SK-N-SH (cell line): ENCODE measurements at regions not wholly inside any gene's neighbourhood (a gene's known extent, or its start where the extent isn't known, plus 50 kb on each side); places are given as distances from the start of the nearest gene placed in this dataset.

Experiments used
- CTCF ChIA-PET: fragments of 300-600, 350-600 bp; formaldehyde crosslinking; extraction: SDS; loops from one replicate; lab custom pipeline; 2021; lab: Yijun Ruan, JAX
- POLR2A ChIA-PET: fragments of 350-600 bp; sonication (Branson Sonifier 250); formaldehyde crosslinking; extraction: SDS; loops from one replicate; lab custom pipeline; 2020; ENCODE audit warnings: antibody characterized with exemption, inconsistent platforms; lab: Yijun Ruan, JAX
- DNase-seq: peaks from one replicate; pipeline ENCODE4 v3.0.0; 2012
- H2AFZ ChIP-seq: fragments of 200-600 bp; sonication (generic); 2 replicates; pipeline ENCODE4 v1.8.1; 2016; ENCODE audit warnings: antibody characterized with exemption, mild to moderate bottlenecking, low read depth
- H3F3A ChIP-seq: fragments of 200-600 bp; sonication (generic); replicated peaks from 2 replicates; pipeline ENCODE3; 2016; ENCODE audit warnings: antibody characterized with exemption, mild to moderate bottlenecking; ENCODE audit not compliant: insufficient read depth
- H3K27ac ChIP-seq, 2 experiments: fragments of 200-500 bp in 1 of 2; fragments of 200-600 bp in 1 of 2; sonication (Bioruptor generic) in 1 of 2; sonication (generic), shearing (Covaris generic) in 1 of 2; 2 replicates each; pipeline versions ENCODE4 v1.5.1 to v1.6.1; 2014 to 2016; ENCODE audit warnings: low read depth in 2 of 2, inconsistent platforms in 1 of 2, low read length in 1 of 2, mild to moderate bottlenecking in 1 of 2, mixed read lengths in 1 of 2
- H3K27me3 ChIP-seq: fragments of 200-600 bp; sonication (generic), shearing (Covaris generic); 2 replicates; pipeline ENCODE4 v1.6.1; 2016; ENCODE audit warnings: mixed run types; ENCODE audit not compliant: insufficient read depth
- H3K36me3 ChIP-seq, 2 experiments: fragments of 200-500 bp in 1 of 2; fragments of 200-600 bp in 1 of 2; sonication (Bioruptor generic) in 1 of 2; sonication (generic) in 1 of 2; replicated peaks in 1 of 2; 2 replicates each; pipeline versions ENCODE3 to v1.5.1; 2014 to 2016; ENCODE audit warnings: low read length in 1 of 2, mild to moderate bottlenecking in 1 of 2; ENCODE audit not compliant: insufficient read depth in 2 of 2, control insufficient read depth in 1 of 2
- H3K4me1 ChIP-seq, 2 experiments: fragments of 200-500 bp in 1 of 2; fragments of 200-600 bp in 1 of 2; sonication (Bioruptor generic) in 1 of 2; sonication (generic), shearing (Covaris generic) in 1 of 2; 2 replicates each; pipeline versions ENCODE4 v1.5.1 to v1.6.1; 2014 to 2016; ENCODE audit warnings: low read depth in 1 of 2, low read length in 1 of 2, mixed run types in 1 of 2; ENCODE audit not compliant: insufficient read depth in 2 of 2, control insufficient read depth in 1 of 2
- H3K4me2 ChIP-seq: fragments of 200-600 bp; sonication (generic), shearing (Covaris generic); 2 replicates; pipeline ENCODE4 v1.6.1; 2017; ENCODE audit warnings: mixed run types
- H3K4me3 ChIP-seq, 2 experiments: fragments of 200-500 bp in 1 of 2; fragments of 200-600 bp in 1 of 2; sonication (Bioruptor generic) in 1 of 2; sonication (generic), shearing (Covaris generic) in 1 of 2; 2 replicates each; pipeline versions ENCODE4 v1.5.1 to v1.8.1; 2014 to 2016; ENCODE audit warnings: low read depth in 2 of 2, inconsistent platforms in 1 of 2, low read length in 1 of 2, mild to moderate bottlenecking in 1 of 2, mixed read lengths in 1 of 2, moderate library complexity in 1 of 2
- H3K79me2 ChIP-seq: fragments of 200-600 bp; sonication (generic); 2 replicates; pipeline ENCODE4 v1.8.1; 2017; ENCODE audit warnings: mild to moderate bottlenecking; ENCODE audit not compliant: insufficient read depth
- H3K9ac ChIP-seq: fragments of 200-600 bp; sonication (generic); 2 replicates; pipeline ENCODE4 v1.6.1; 2017; ENCODE audit warnings: mixed run types
- H3K9me2 ChIP-seq: fragments of 200-600 bp; sonication (generic); 2 replicates; pipeline ENCODE4 v1.6.1; 2017; ENCODE audit warnings: mixed run types
- H3K9me3 ChIP-seq: fragments of 200-600 bp; sonication (generic); 2 replicates; pipeline ENCODE4 v1.6.1; 2017; ENCODE audit warnings: mixed run types, mild to moderate bottlenecking, moderate library complexity
- H4K20me1 ChIP-seq: fragments of 200-600 bp; sonication (generic); 2 replicates; pipeline ENCODE4 v1.6.1; 2017; ENCODE audit warnings: mild to moderate bottlenecking, mixed run types; ENCODE audit not compliant: insufficient read depth
- ELF1 ChIP-seq: IDR thresholded peaks from 2 replicates; pipeline ENCODE4 v1.4.0; 2012
- EP300 ChIP-seq, 2 experiments: IDR thresholded peaks; 2 replicates each; pipeline versions ENCODE4 v1.4.0 to v1.6.1; 2012; ENCODE audit warnings: borderline replicate concordance in 1 of 2, low read depth in 1 of 2, low read length in 1 of 2
- FOSL2 ChIP-seq: IDR thresholded peaks from 2 replicates; pipeline ENCODE4 v1.4.0; 2012; ENCODE audit warnings: low read depth, mild to moderate bottlenecking, moderate library complexity, borderline replicate concordance
- FOXJ3 ChIP-seq: sonication (generic); formaldehyde crosslinking; IDR thresholded peaks from 2 replicates; pipeline ENCODE4 v1.5.1; 2020; ENCODE audit warnings: mild to moderate bottlenecking, missing genetic modification reagents
- FOXM1 ChIP-seq: IDR thresholded peaks from 2 replicates; pipeline ENCODE4 v1.4.0; 2012; ENCODE audit warnings: low read depth, mild to moderate bottlenecking
- GABPA ChIP-seq: IDR thresholded peaks from 2 replicates; pipeline ENCODE4 v1.4.0; 2012; ENCODE audit warnings: low read depth, mild to moderate bottlenecking
- GATA2 ChIP-seq: sonication (generic); formaldehyde crosslinking; IDR thresholded peaks from 2 replicates; pipeline ENCODE4 v1.5.0; 2020; ENCODE audit warnings: mild to moderate bottlenecking, missing genetic modification reagents
- MAX ChIP-seq: IDR thresholded peaks from 2 replicates; pipeline ENCODE4 v1.4.0; 2012; ENCODE audit warnings: low read depth
- MEF2A ChIP-seq: IDR thresholded peaks from 2 replicates; pipeline ENCODE4 v1.4.0; 2012; ENCODE audit warnings: low read depth, borderline replicate concordance
- MXI1 ChIP-seq: IDR thresholded peaks from 2 replicates; pipeline ENCODE4 v1.6.1; 2012; ENCODE audit warnings: mild to moderate bottlenecking, low read depth, low read length, improper control_type of control experiment
- NFIC ChIP-seq: IDR thresholded peaks from 2 replicates; pipeline ENCODE4 v1.4.0; 2012; ENCODE audit warnings: borderline replicate concordance
- PBX3 ChIP-seq: IDR thresholded peaks from 2 replicates; pipeline ENCODE4; 2012
- RAD21 ChIP-seq: IDR thresholded peaks from 2 replicates; pipeline ENCODE4 v1.6.1; 2012; ENCODE audit warnings: mild to moderate bottlenecking, low read length
- RCOR1 ChIP-seq: fragments of 150-350 bp; IDR thresholded peaks from 2 replicates; pipeline ENCODE4 v1.6.1; 2017; ENCODE audit warnings: antibody characterized with exemption, low read length
- SIN3A ChIP-seq: IDR thresholded peaks from 2 replicates; pipeline ENCODE4 v1.6.1; 2012; ENCODE audit warnings: low read depth, mild to moderate bottlenecking, low read length, moderate library complexity, borderline replicate concordance
- TCF12 ChIP-seq: IDR thresholded peaks from 2 replicates; pipeline ENCODE4 v1.4.0; 2012
- WGBS: methylation state at CpG from one replicate; pipeline ENCODE4 v1.1.6; 2017; ENCODE audit warnings: low lambda C conversion rate; 5-methylcytosine and 5-hydroxymethylcytosine counted together
- TF ChIP-seq, protein P1 (sequence below): IDR thresholded peaks from 2 replicates; pipeline ENCODE4 v1.6.1; 2012; ENCODE audit warnings: mild to moderate bottlenecking, low read depth, low read length, moderate library complexity
- TF ChIP-seq, protein P2 (sequence below): IDR thresholded peaks from 2 replicates; pipeline ENCODE4 v1.4.0; 2012; ENCODE audit warnings: low read depth, borderline replicate concordance
- TF ChIP-seq, protein P3 (sequence below): fragments of 150-350 bp; IDR thresholded peaks from 2 replicates; pipeline ENCODE4 v1.6.1; 2016; ENCODE audit warnings: mild to moderate bottlenecking, low read depth, low read length

DNA sequence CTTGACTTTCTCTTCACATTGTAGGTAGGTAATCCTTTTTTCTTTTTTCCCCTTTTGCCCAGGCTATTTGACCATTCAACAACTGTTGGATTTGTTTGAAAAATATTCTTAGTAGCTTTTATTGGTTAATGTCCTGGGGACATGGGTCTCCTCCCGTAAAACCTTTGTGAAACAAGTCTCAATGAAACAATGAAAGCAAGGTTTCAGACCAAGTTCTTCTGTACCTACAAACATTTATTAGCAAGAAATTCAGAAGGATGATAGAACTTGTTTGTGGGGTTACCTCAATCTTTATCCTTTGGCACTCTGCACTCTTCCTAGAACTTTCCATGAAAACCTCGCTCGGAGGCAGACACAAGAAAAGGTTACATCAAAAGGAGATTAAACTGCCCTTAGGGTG, 190.7 kb upstream of the ANK2 start:
- H3F3A ChIP-seq = peaks cover 19% of the 10 kb centered on the region
- no peaks in the 10 kb centered on the region for H3K9me2 ChIP-seq
- H4K20me1 ChIP-seq = no peaks in the 10 kb centered on the region
- POLR2A ChIA-PET = no interaction called here
- H3K9ac ChIP-seq = no peak overlapping the region
- DNase-seq = no peak
- peaks cover 16 to 38% of the 10 kb centered on the region in 2 experiments; a peak in 3 of 4 replicates for H3K4me1 ChIP-seq
- CTCF ChIA-PET = interaction anchor here (1.3 to 2.7 kb wide), 3 partner anchors 34 to 82 kb away, joined by 4 to 15 read pairs (median 4); no protein-coding TSS in a partner anchor
- peak overlapping the region in 1 of 2 experiments; percentile 98; a peak in 3 of 4 replicates for H3K27ac ChIP-seq
- no peaks in the 10 kb centered on the region for H3K79me2 ChIP-seq
- H3K9me3 ChIP-seq = no peaks in the 10 kb centered on the region
- no peak overlapping the region for H3K4me3 ChIP-seq
- WGBS = 98% methylated on average over 3 of the region's 3 CpGs
- TF ChIP-seq MEF2A = no peak
- TF ChIP-seq, protein P1, sequence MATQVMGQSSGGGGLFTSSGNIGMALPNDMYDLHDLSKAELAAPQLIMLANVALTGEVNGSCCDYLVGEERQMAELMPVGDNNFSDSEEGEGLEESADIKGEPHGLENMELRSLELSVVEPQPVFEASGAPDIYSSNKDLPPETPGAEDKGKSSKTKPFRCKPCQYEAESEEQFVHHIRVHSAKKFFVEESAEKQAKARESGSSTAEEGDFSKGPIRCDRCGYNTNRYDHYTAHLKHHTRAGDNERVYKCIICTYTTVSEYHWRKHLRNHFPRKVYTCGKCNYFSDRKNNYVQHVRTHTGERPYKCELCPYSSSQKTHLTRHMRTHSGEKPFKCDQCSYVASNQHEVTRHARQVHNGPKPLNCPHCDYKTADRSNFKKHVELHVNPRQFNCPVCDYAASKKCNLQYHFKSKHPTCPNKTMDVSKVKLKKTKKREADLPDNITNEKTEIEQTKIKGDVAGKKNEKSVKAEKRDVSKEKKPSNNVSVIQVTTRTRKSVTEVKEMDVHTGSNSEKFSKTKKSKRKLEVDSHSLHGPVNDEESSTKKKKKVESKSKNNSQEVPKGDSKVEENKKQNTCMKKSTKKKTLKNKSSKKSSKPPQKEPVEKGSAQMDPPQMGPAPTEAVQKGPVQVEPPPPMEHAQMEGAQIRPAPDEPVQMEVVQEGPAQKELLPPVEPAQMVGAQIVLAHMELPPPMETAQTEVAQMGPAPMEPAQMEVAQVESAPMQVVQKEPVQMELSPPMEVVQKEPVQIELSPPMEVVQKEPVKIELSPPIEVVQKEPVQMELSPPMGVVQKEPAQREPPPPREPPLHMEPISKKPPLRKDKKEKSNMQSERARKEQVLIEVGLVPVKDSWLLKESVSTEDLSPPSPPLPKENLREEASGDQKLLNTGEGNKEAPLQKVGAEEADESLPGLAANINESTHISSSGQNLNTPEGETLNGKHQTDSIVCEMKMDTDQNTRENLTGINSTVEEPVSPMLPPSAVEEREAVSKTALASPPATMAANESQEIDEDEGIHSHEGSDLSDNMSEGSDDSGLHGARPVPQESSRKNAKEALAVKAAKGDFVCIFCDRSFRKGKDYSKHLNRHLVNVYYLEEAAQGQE = no peak
- TF ChIP-seq SIN3A = no peak
- H2AFZ ChIP-seq = no peak overlapping the region
- no peak overlapping the region for H3K4me2 ChIP-seq
- H3K27me3 ChIP-seq = no peaks in the 10 kb centered on the region
- H3K36me3 ChIP-seq = no peaks in the 10 kb centered on the region

DNA sequence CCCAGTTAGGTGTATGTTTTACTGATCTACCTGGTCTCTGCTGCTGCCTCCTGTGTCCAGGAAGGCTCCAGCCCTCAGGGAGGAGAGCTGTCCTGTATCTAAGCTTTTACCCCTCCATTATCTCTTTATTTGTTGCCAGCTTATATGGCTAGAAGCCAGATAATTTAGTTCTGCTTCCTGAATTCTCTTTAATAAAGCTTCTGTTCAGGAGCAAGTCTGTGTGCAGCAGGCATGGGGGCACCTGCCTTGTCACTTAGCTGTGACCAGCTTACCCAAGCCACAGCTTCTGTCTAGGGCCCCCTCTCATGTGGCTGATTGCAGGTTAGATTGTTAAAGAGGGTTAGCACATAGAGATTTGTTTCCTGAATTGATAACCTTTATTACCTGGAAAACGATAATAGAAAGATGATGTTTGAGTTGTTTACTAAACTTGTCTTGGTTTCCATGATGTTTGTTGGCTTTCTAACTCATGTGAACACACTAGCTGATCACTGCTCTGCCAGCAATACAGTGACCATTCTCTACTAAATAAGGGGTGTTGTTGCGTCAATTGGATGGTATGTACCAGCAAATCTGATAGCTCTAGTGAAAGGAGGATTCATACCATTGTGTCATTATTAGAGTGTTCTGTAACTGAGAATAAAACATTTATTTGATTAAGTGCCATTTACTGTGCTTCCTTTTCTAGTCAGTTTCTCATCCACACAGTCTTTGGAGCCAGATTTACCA, 189.8 kb upstream of the ANK2 start:
- CTCF ChIA-PET = interaction anchor here (0.9 to 2.7 kb wide), 9 partner anchors 10 to 235 kb away, joined by 3 to 15 read pairs (median 4); no protein-coding TSS in a partner anchor

More for the DNA sequence above, 189.8 kb upstream of the ANK2 start:
- TF ChIP-seq EP300 (IDR thresholded peaks at IDR 0.05; ENCODE audit: borderline replicate concordance in 1 of 2, low read depth in 1 of 2, low read length in 1 of 2) = peak in 1 of 2 experiments; percentile 85; a peak in 2 of 4 replicates
- TF ChIP-seq FOXM1 = no peak
- TF ChIP-seq FOSL2 = no peak
- TF ChIP-seq, protein P2, sequence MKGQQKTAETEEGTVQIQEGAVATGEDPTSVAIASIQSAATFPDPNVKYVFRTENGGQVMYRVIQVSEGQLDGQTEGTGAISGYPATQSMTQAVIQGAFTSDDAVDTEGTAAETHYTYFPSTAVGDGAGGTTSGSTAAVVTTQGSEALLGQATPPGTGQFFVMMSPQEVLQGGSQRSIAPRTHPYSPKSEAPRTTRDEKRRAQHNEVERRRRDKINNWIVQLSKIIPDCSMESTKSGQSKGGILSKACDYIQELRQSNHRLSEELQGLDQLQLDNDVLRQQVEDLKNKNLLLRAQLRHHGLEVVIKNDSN = no peak
- no peak for TF ChIP-seq GABPA
- peak; percentile 13; the same call in 1 of the 2 replicates for TF ChIP-seq RCOR1
- TF ChIP-seq PBX3 = no peak
- TF ChIP-seq FOXJ3 (CRISPR knock-in tag) = peak; percentile 76; the same call in 1 of the 2 replicates
- TF ChIP-seq, protein P3, sequence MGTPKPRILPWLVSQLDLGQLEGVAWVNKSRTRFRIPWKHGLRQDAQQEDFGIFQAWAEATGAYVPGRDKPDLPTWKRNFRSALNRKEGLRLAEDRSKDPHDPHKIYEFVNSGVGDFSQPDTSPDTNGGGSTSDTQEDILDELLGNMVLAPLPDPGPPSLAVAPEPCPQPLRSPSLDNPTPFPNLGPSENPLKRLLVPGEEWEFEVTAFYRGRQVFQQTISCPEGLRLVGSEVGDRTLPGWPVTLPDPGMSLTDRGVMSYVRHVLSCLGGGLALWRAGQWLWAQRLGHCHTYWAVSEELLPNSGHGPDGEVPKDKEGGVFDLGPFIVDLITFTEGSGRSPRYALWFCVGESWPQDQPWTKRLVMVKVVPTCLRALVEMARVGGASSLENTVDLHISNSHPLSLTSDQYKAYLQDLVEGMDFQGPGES = no peak
- peak; percentile 21; the same call in 1 of the 2 replicates for TF ChIP-seq RAD21
- TF ChIP-seq ELF1 = no peak
- TF ChIP-seq NFIC = peak; percentile 39; the same call in 1 of the 2 replicates
- peak; percentile 59 for TF ChIP-seq GATA2 (CRISPR knock-in tag)
- TF ChIP-seq TCF12 = no peak
- peak; percentile 44; the same call in 1 of the 2 replicates for TF ChIP-seq MXI1
- TF ChIP-seq MAX = no peak
- H3K9me3 ChIP-seq = no peaks in the 10 kb centered on the region
- no peak overlapping the region for H2AFZ ChIP-seq
- H3K4me2 ChIP-seq = no peak overlapping the region
- H3K79me2 ChIP-seq = no peaks in the 10 kb centered on the region
- peak; percentile 69 for DNase-seq
- H3K27me3 ChIP-seq = no peaks in the 10 kb centered on the region
- H3K4me3 ChIP-seq = no peak overlapping the region
- H3K9me2 ChIP-seq = no peaks in the 10 kb centered on the region
- peaks cover 19% of the 10 kb centered on the region for H3F3A ChIP-seq
- no peaks in the 10 kb centered on the region for H3K36me3 ChIP-seq
- no peaks in the 10 kb centered on the region for H4K20me1 ChIP-seq
- H3K4me1 ChIP-seq = peaks cover 16 to 31% of the 10 kb centered on the region in 2 experiments; a peak in 3 of 4 replicates
- H3K27ac ChIP-seq = peak overlapping the region in 1 of 2 experiments; percentile 98; a peak in 2 of 4 replicates
- 56% methylated on average over 2 of the region's 2 CpGs for WGBS
- POLR2A ChIA-PET = no interaction called here
- H3K9ac ChIP-seq = no peak overlapping the region
